Mononuclear cell (primary cell): ENCODE measurements at regions not wholly inside any gene's neighbourhood (a gene's known extent, or its start where the extent isn't known, plus 50 kb on each side); places are given as distances from the start of the nearest gene placed in this dataset.

Experiments
- H3K27me3 ChIP-seq: 2 replicates; pipeline ENCODE4 v1.6.0; 2011; ENCODE audit warnings: low read length, control low read depth; ENCODE audit not compliant: insufficient read depth
- H3K4me1 ChIP-seq: 2 replicates; pipeline ENCODE4 v1.5.1; 2011; ENCODE audit warnings: mild to moderate bottlenecking, low read length, control low read depth; ENCODE audit not compliant: insufficient read depth
- H3K4me3 ChIP-seq: 2 replicates; pipeline ENCODE4 v1.5.1; 2011; ENCODE audit warnings: mild to moderate bottlenecking, low read length, moderate library complexity
- H3K9me3 ChIP-seq: 2 replicates; pipeline ENCODE4 v1.5.1; 2011; ENCODE audit warnings: low read depth, mild to moderate bottlenecking, control low read depth, low read length

DNA sequence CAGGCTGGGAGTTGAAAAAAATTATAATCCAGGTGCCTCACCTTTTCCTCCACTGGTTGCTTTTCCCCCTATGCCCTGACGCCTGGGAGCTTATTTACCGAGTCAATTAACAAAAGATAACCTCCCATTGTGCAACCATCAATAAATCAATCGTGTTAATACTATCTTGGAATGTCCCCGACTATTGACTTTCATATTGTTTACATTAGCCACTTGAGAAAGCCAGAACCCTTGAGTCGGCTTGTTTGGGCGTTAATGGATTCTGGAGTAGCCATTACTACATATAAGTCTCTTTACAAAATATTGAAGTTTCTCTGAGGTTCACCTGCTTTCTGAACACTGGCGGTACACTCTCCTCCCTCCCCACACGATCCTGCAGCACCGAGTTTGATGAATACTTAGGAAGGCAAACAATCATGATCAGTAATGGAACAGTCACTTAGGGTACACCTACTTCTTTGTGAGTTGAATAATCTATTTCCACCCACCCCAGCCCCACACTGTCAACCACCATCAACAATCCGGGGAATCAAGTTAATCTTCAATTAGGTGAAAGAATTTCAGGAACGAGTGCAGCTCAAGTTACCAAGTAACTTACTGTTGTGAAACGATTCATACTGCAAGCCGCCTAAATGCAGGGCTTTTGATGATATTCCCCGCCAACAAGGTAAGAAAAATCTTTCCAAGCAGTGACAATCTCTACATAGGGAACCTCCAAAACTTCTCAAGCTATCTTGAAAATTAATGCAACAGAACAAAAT, 159.3 kb upstream of the NR2F2 start:
- H3K4me3 ChIP-seq: no peak overlapping the region
- no peaks in the 10 kb centered on the region for H3K4me1 ChIP-seq
- no peaks in the 10 kb centered on the region for H3K9me3 ChIP-seq
- H3K27me3 ChIP-seq: peaks cover 7% of the 10 kb centered on the region

DNA sequence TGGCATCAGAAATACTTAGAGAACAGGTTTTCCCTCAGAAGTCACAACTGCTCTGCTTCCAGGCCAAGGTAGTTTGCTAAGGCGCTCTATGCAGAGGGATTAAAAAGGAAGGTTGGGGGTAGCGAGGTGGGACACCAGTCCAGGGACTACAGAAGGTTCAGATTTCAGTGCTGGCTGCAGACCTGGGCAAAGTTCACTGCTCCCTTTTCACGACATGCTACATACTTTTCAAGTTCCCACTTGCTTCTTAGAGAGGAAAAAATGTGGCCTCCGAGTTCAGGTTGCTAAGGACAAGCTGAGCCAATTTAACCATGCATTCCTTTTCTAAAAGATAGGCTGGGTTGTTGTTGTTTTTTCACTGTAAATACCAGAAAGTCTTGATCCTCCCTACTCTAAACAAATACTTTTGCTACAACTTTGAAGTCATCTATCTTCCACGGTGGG, 158.6 kb upstream of the NR2F2 start:
- Histone ChIP-seq H3K4me3 (no peak overlapping the region), H3K9me3 (no peaks in the 10 kb centered on the region), H3K4me1 (no peaks in the 10 kb centered on the region), H3K27me3 (peaks cover 7% of the 10 kb centered on the region)

DNA sequence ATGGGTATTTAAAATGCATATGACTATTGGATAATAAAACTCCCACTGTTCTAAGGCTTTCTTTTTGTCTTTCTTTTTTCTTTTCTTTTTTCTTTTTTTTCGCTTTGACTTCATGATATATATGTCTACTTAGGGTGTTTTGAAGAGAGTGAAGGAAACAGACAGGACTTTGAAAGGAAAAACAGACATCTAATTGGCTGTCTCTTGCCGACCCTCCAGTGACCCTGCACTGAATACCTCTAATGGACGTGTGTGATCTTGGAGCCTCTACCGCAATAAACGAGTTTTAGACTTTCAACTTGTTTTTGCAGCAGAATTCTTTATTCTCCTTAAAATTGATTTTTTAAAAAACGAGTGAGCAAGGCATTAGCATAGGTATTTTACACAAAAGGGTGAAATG, 158.1 kb upstream of the NR2F2 start:
- peaks cover 7% of the 10 kb centered on the region for H3K27me3 ChIP-seq
- H3K9me3 ChIP-seq: no peaks in the 10 kb centered on the region
- H3K4me3 ChIP-seq: no peak overlapping the region
- H3K4me1 ChIP-seq: no peaks in the 10 kb centered on the region

DNA sequence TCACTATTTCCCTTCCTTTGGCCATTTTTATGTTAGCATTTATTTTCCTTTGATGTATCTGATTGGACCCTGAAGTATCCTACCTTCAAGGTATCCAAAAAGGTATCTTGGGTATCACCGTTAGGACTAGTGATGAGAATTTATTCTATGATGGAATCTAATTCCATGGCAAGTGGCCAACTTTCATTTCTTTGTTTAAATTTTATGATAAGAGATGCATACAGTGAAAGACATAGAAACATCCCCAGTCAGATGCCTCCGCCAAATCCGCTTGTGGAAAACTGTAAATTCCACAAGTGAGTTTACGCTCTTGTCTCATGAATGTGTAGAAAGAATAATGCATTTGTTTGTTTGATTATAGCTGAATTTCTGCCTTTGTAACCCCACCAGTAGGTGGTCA, 153.7 kb upstream of the NR2F2 start:
- Histone ChIP-seq H3K9me3 (no peaks in the 10 kb centered on the region), H3K4me1 (no peaks in the 10 kb centered on the region), H3K4me3 (no peak overlapping the region), H3K27me3 (peaks cover 2% of the 10 kb centered on the region)

DNA sequence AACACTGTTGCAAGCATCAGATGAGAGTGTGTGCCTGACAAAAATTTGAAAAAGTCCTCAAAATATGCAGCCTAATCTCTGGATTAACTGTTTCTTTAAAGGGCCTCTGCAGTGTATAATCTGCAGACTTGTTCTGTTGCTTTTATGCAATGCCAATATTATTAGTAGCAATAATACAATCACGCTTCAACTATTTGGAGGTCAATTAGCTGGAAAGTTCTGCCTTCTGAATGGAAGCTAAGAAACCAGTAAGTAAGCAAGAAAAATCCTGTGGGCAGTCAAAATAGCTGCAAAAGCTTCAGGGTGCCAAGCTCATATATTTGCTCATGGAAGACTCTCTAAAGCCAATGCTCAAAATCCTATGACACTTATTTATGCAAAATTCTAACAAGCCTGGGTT, 153.2 kb upstream of the NR2F2 start:
- Histone ChIP-seq H3K4me3 (no peak overlapping the region), H3K27me3 (peaks cover 2% of the 10 kb centered on the region), H3K9me3 (no peaks in the 10 kb centered on the region), H3K4me1 (no peaks in the 10 kb centered on the region)

DNA sequence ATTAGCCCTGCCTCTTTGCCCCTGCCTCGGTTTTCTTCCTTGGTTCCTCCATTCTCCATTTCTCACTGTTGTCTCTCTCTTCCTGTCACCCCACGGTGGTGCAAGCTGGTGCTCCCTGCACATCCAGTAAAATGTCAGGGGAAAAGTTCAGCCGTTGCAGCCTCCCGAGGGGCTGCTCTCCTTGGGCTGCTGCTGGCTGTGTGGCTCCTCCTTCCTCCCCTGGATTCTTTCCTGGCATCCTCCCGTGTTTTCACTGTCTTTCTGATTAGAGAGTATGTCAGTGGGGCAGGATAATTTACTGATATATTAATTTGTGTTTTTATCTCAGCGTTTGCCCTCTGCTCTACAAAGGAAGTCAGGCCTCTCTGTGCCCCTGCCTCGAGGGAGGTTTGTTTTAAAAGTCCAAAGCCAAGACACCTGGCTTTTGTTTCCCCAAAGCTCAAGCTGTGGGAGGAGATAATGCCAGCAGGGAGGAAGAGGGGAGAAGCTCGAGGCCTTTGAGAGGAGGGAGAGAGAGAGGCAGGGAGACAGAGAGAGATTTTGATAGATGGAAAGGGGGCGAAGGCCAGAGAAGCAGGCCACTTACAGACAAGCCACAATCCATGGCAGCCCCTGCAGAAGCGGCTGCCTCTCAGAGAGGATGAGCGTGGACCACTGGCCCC, 150.3 kb upstream of the NR2F2 start:
- no peaks in the 10 kb centered on the region for H3K27me3 ChIP-seq
- H3K4me1 ChIP-seq: no peaks in the 10 kb centered on the region
- H3K4me3 ChIP-seq: no peak overlapping the region
- H3K9me3 ChIP-seq: no peaks in the 10 kb centered on the region

DNA sequence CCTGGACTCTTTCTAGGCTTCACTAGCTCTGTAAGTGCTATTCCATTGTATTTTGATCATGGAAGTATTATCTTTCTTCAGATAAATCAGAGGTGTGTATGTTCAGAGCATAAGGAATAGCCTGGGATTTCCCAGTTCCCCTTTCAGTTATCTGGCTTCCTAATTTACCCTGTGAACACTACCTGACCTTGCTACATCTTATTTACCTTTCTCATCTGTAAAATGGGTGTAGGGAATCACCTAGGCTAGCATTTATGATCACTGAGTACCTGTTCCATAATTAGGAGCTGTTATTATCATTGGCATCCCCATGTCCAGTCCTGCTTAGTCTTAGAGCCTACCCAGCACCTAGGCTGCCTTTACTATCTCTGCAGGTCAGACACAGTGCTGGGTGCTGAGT, 149.3 kb upstream of the NR2F2 start:
- Histone ChIP-seq H3K9me3 (no peaks in the 10 kb centered on the region), H3K4me1 (no peaks in the 10 kb centered on the region), H3K27me3 (no peaks in the 10 kb centered on the region), H3K4me3 (no peak overlapping the region)

DNA sequence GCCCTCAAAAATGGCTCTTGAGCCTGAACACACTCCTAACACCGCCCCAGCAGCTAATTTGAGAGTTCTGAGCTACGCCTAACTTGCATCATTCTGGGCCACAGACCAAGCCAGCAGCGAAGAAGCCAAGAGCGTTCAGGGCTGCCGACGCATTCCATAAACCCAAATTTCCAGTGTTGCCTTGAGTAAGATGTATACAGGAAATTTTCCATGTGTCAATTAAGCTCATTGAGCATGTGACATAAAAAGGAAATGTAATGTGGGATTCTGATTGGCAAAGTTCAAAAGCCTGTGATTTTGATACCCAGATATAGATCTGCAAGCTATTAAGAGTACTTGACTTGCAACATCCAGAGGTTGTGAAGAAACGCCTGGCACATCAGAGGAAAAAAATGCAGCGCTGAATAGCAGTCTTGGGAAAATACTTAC, 148.6 kb upstream of the NR2F2 start:
- Histone ChIP-seq H3K9me3 (no peaks in the 10 kb centered on the region), H3K27me3 (no peaks in the 10 kb centered on the region), H3K4me3 (no peak overlapping the region), H3K4me1 (no peaks in the 10 kb centered on the region)

DNA sequence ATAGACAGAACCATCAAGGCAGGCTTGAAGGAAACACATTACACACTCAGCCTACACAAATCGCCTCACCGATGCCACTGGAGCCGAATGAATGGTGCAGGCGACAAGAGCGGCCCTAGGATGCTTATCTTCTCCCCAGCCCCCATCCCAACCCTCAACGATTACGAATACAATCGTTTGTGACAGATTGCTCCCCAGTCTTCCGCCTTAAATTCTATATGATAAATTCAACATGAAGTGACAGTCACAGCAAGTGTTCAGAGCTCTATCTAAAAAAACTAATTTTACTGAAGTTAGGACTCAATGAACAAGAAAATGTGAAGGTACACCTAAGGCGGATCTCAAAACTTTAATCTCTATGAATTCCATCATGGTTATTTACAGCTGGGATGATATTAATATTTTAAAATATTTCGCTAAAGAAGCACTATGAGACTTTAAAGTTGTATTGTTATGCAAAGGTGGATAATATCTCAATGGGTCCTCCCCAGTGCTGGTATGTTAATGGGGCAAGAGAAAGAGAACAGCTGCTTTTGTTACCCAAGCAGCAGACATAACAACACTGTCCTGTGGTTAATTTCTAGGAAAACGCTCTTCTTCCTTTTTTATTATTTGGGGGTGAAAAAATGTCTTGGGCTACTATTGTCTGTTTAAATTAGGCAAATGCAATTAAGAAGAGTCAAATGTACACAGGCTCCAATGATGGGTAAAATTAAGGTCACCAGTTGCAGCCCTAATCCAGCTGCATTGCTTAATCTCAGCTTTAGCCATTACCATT, 147.6 kb upstream of the NR2F2 start:
- no peak overlapping the region for H3K4me3 ChIP-seq
- no peaks in the 10 kb centered on the region for H3K9me3 ChIP-seq
- H3K27me3 ChIP-seq: no peaks in the 10 kb centered on the region

DNA sequence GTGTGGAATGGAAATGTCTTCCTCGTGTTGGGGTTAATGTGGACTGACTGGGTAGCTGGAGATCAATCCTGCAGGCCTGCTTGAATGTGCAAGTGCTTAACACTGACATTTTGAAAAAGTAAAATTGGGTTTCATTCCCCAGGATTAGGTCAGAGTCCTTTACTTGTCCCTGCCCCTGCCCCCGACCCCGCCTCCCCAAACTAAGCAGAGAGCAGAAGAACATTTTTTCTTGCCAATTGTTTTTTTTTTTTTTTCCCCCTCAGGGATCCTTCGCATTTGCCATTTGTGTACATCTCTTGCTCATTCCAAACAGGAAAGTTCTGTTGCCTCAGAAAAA, 147.0 kb upstream of the NR2F2 start:
- H3K4me3 ChIP-seq: no peak overlapping the region
- no peaks in the 10 kb centered on the region for H3K27me3 ChIP-seq
- no peaks in the 10 kb centered on the region for H3K9me3 ChIP-seq
- H3K4me1 ChIP-seq: no peaks in the 10 kb centered on the region

More for the DNA sequence above, 147.6 kb upstream of the NR2F2 start:
- H3K4me1 ChIP-seq: no peaks in the 10 kb centered on the region

DNA sequence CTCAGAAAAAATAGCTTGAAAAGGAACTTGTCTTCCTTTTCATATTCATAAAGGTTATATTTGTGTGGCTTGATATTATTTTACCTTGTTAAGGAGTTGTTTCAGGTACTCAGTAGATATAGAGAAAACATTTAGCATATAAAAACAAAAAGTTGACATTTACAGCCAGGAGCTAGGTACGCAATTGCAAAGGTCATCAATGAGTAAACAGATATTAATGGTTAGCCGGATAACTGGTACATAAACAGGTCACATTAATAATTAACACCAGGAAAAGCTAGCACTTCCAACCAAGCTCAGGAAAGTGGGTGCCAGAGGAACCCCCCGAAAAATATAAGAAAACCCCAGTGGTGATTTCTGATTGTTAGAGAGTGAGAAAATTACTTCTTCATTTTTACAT, 146.6 kb upstream of the NR2F2 start:
- Histone ChIP-seq H3K4me3 (no peak overlapping the region), H3K27me3 (no peaks in the 10 kb centered on the region), H3K4me1 (no peaks in the 10 kb centered on the region), H3K9me3 (no peaks in the 10 kb centered on the region)

DNA sequence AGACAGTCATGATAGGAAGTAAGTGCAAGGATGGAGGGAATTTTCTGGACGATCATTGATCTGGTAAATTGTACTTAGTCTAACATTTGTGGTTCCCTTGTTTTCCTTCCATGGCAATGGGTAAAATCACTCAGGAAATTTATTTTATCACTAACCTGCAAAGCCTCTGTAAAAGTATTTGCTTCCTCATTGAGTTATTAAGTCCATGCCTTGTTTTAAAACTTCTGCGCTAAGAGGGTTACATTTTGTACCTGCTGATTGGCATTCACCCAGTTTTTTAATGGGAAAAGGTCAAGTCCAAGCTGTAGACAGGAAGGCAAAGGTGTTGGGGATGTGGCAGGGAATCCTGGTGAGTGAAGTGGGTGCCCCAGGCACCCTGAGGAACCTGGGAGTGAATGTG, 146.2 kb upstream of the NR2F2 start:
- H3K9me3 ChIP-seq: no peaks in the 10 kb centered on the region
- no peaks in the 10 kb centered on the region for H3K4me1 ChIP-seq
- H3K27me3 ChIP-seq: no peaks in the 10 kb centered on the region
- H3K4me3 ChIP-seq: no peak overlapping the region

DNA sequence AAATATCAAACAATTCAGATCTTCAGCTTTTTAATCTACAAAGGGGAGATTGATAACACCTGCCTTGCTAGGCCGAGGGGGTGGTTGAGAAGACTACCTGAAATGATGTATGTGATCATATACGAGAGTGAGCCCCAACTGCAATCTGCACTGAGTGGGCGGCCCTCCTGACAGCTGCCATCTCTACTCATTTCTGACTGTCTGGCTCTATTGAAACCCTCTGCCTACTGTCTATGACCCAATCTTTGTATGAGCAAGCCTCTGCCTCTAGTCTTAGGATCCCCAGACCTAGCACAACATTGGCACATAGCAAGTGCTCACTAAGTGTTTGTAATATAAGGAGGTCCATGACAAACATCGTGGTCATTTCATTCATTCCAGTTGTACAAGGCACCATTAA, 144.4 kb upstream of the NR2F2 start:
- no peak overlapping the region for H3K4me3 ChIP-seq
- H3K4me1 ChIP-seq: no peaks in the 10 kb centered on the region
- no peaks in the 10 kb centered on the region for H3K27me3 ChIP-seq
- H3K9me3 ChIP-seq: no peaks in the 10 kb centered on the region

DNA sequence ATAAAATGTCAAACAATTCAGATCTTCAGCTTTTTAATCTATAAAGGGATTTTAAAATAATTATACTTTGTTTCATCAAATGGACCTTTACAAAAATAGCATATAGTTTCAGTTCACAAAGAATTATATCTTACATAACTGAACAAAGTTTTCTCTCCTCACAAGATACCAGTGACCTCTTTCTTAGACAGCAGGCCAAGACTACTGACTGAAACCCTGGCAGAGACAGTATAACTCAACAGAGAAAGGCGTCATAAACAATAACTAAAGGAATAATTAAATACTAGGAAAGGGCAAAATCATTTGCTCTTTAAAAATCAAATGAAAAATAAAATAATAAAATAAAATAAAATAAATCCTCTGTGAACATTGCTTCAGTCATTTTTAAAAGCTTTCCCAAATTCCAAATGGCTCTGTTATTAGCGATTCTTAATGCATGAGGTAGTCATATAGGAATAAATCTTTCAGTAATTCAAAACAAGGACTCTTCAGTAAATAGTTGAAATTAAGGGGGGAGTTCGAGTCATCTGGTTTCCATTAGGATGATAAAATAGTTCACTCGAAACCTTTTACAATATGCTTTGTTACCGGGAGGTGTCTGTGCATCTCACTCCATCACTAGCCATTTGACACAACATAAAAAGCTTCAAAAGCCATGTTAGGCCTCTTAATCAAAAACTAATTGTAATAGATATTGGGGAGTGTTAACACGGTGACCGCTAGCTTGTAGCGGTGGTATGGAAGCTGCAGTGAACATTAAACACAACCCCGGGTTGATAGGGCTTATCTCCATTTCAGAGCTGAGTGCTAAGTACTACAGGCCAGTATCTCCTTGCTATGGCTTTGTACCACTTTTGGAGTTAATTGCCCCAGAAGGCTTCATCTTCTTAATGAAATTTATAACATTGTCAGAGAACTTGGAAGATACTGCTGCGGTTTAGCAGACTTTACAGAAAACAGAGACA, 142.9 kb upstream of the NR2F2 start:
- H3K4me3 ChIP-seq: no peak overlapping the region
- no peaks in the 10 kb centered on the region for H3K4me1 ChIP-seq
- H3K9me3 ChIP-seq: no peaks in the 10 kb centered on the region
- no peaks in the 10 kb centered on the region for H3K27me3 ChIP-seq
